ENCODE measurements at regions not wholly inside any gene's neighbourhood (a gene's known extent, or its start where the extent isn't known, plus 50 kb on each side); places are given as distances from the start of the nearest gene placed in this dataset.

DNA sequence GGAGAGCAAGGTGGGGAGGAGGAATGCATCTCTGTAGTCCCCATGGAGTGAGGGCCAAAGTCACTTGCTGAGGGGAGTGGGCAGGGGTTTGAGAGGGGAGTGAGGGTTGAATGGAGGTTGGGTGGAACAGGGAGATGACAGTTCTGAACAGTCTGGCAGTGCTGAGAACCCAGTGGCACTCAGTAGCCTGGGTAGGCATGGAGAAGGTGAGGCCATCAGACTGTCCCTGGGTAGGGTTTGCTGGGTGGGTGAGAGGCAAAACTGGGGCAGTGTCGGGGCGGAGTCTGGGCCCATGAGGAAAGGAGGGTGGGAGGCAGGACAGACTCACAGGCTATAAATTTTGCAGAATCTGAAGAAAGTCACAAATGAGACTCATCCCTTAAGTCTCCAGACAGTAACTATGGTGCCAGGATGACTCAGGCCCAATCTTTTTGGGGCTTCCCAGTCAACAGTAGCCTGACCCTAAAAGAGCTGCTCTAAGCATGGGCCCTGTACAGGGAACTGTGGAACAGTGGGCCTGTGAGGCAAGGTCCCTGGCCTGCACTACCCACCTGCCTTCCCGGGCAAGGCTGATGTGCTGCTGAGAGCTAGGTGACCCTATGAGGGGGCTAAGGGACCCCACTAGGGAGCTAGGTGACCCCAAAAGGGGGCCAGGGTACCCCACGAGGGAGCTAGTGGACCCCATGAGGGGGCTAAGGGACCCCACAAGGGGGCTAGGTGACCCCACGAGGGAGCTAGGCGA, 51.0 kb upstream of the DMRTB1 start:
- intact Hi-C loops (cut with DNase I, micrococcal nuclease) = no loop called here
- ATAC-seq (no peak), DNase-seq (no peak)
- TF ChIP-seq CTCF (IDR thresholded peaks at IDR 0.05) = no peak
- H3K4me1 ChIP-seq (ENCODE audit: low read depth) = no peaks in the 10 kb centered on the region
- H3K4me3 ChIP-seq = no peak overlapping the region
- H3K9me3 ChIP-seq = no peaks in the 10 kb centered on the region
- no peaks in the 10 kb centered on the region for H3K36me3 ChIP-seq (ENCODE audit: low read depth)

- Histone ChIP-seq H3K4me3 (no peak overlapping the region), H3K9me3 (no peaks in the 10 kb centered on the region), H3K36me3 (ENCODE audit: low read depth) (no peaks in the 10 kb centered on the region), H3K4me1 (ENCODE audit: low read depth) (no peaks in the 10 kb centered on the region)
- no peak for TF ChIP-seq CTCF (IDR thresholded peaks at IDR 0.05)
- DNase-seq = no peak
- ATAC-seq = no peak
- intact Hi-C loops (cut with DNase I, micrococcal nuclease) = no loop called here
These were observed 50.5 kb upstream of the DMRTB1 start for GRCh38 chr1:53408755-53409129.

DNA sequence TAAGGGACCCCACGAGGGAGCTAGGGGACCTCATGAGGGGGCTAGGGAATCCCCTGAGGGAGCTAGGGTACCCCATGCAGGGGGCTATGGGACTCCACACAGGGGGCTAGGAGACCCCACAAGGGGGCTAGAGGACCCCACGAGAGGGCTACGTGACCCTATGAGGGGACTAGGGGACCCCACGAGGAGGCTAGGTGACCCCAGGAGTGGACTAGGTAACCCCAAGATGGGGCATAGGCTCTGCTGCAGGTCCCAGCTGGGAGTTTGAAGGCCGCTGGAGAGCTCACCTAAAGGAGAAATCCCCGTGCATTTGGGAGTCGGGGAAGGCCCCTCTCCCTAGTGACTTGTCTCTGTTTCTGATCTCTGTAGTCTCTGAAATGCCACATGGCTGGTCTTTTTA, 50.0 kb upstream of the DMRTB1 start:
- DNase-seq (no peak), ATAC-seq (no peak)
- Histone ChIP-seq H3K4me1 (ENCODE audit: low read depth) (no peaks in the 10 kb centered on the region), H3K4me3 (no peak overlapping the region), H3K9me3 (no peaks in the 10 kb centered on the region), H3K36me3 (ENCODE audit: low read depth) (no peaks in the 10 kb centered on the region)
- TF ChIP-seq CTCF (IDR thresholded peaks at IDR 0.05) = no peak
- intact Hi-C loops (cut with DNase I, micrococcal nuclease) = no loop called here
